ENCODE measurements at regions not wholly inside any gene's neighbourhood (a gene's known extent, or its start where the extent isn't known, plus 50 kb on each side); places are given as distances from the start of the nearest gene placed in this dataset.

- H3K27me3 ChIP-seq (ENCODE audit: control insufficient read depth in 2 of 2, insufficient read depth in 2 of 2, low read length in 2 of 2) = no peaks in the 10 kb centered on the region
- DNase-seq (ENCODE audit: low read depth, low spot score) = no peak
- no peak overlapping the region for H3K4me3 ChIP-seq (replicated peaks in 1 of 3; ENCODE audit: insufficient read depth in 1 of 3, low read depth in 1 of 3, low read length in 3 of 3)
- no TSS peak for BruUV-seq (replicated peaks)
- H3K27ac ChIP-seq (ENCODE audit: insufficient read depth, low read depth, low read length) = no peak overlapping the region
- FAIRE-seq = no peak
- intact Hi-C loops (cut with micrococcal nuclease) = no loop called here
- CTCF ChIA-PET = no interaction called here
- H4K20me1 ChIP-seq (replicated peaks; ENCODE audit: control insufficient read depth, extremely low read depth, insufficient read depth, low read length) = no peaks in the 10 kb centered on the region
- no peaks in the 10 kb centered on the region for H3K9me3 ChIP-seq (replicated peaks; ENCODE audit: control insufficient read depth, insufficient read depth, low read length)
- POLR2A ChIA-PET = no interaction called here
- H3K36me3 ChIP-seq (ENCODE audit: control insufficient read depth in 2 of 2, extremely low read depth in 1 of 2, insufficient read depth in 2 of 2, low read length in 2 of 2) = no peaks in the 10 kb centered on the region
- H3K4me1 ChIP-seq (ENCODE audit: control insufficient read depth, extremely low read depth, insufficient read depth, low read length) = no peaks in the 10 kb centered on the region
- H3K4me2 ChIP-seq (ENCODE audit: insufficient read depth, low read length) = no peak overlapping the region
- dilution Hi-C loops (cut with MboI; ENCODE audit: extremely low pct_ligation_motif_present, low sequenced_read_pairs) = no loop called here
- no peak overlapping the region for H3K9ac ChIP-seq (replicated peaks; ENCODE audit: extremely low read depth, insufficient read depth, low read length)
- H3K79me2 ChIP-seq (ENCODE audit: control insufficient read depth, insufficient read depth, low read length) = no peaks in the 10 kb centered on the region
- no peak for TF ChIP-seq EZH2 (IDR thresholded peaks at IDR 0.05; ENCODE audit: borderline replicate concordance, low read depth, low read length, severe bottlenecking)
- TF ChIP-seq, protein P1, sequence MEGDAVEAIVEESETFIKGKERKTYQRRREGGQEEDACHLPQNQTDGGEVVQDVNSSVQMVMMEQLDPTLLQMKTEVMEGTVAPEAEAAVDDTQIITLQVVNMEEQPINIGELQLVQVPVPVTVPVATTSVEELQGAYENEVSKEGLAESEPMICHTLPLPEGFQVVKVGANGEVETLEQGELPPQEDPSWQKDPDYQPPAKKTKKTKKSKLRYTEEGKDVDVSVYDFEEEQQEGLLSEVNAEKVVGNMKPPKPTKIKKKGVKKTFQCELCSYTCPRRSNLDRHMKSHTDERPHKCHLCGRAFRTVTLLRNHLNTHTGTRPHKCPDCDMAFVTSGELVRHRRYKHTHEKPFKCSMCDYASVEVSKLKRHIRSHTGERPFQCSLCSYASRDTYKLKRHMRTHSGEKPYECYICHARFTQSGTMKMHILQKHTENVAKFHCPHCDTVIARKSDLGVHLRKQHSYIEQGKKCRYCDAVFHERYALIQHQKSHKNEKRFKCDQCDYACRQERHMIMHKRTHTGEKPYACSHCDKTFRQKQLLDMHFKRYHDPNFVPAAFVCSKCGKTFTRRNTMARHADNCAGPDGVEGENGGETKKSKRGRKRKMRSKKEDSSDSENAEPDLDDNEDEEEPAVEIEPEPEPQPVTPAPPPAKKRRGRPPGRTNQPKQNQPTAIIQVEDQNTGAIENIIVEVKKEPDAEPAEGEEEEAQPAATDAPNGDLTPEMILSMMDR (IDR thresholded peaks at IDR 0.05; ENCODE audit: extremely low read depth in 1 of 2, insufficient read depth in 1 of 2, low read depth in 1 of 2, low read length in 2 of 2) = no peak
- TF ChIP-seq GATA2 (IDR thresholded peaks at IDR 0.05; ENCODE audit: insufficient read depth, insufficient read length, low read depth, low read length) = no peak
- TF ChIP-seq FOS (IDR thresholded peaks at IDR 0.05; ENCODE audit: borderline replicate concordance, insufficient read depth, low read length) = no peak
- TF ChIP-seq JUN (IDR thresholded peaks at IDR 0.05; ENCODE audit: borderline replicate concordance, insufficient read depth, insufficient read length, low read depth) = no peak
- TF ChIP-seq MYC (IDR thresholded peaks at IDR 0.05; ENCODE audit: low read depth, low read length) = no peak
- TF ChIP-seq POLR2A (IDR thresholded peaks at IDR 0.05; ENCODE audit: low read depth, low read length) = no peak
- TF ChIP-seq, protein P2, sequence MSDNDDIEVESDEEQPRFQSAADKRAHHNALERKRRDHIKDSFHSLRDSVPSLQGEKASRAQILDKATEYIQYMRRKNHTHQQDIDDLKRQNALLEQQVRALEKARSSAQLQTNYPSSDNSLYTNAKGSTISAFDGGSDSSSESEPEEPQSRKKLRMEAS (IDR thresholded peaks at IDR 0.05; ENCODE audit: insufficient read depth, insufficient read length) = no peak
- TF ChIP-seq POLR2AphosphoS5 (IDR thresholded peaks at IDR 0.05; ENCODE audit: insufficient read depth, low read depth, low read length) = no peak
- no peaks in the 10 kb centered on the region for H3K9me1 ChIP-seq (replicated peaks; ENCODE audit: control insufficient read depth, extremely low read depth, insufficient read depth, low read length)
- H2AFZ ChIP-seq (ENCODE audit: low read depth, low read length) = no peak overlapping the region
Measured at GRCh38 chr1:164953815-164954214, 394.8 kb downstream of the PBX1 start.

Measured in endothelial cell of umbilical vein (primary cell).